B cell (primary cell): ENCODE measurements at regions not wholly inside any gene's neighbourhood (a gene's known extent, or its start where the extent isn't known, plus 50 kb on each side); places are given as distances from the start of the nearest gene placed in this dataset.
"Not testable (repeated sequence)": the region's sequence is repeated elsewhere in the genome, so short reads cannot be mapped to it uniquely, and the experiment has no call there.

Source experiments
- ATAC-seq: fragments of 200-7000 bp; cut with Tn5 transposase; one replicate; pipeline ENCODE4 v1.10.0; 2021; ENCODE audit warnings: low read depth, mild to moderate bottlenecking, moderate number of reproducible peaks, moderate library complexity
- CTCF ChIA-PET: fragments of 350-600 bp; sonication (Branson Sonifier 250); formaldehyde crosslinking; loops from one replicate; lab custom pipeline; 2021; ENCODE audit warnings: antibody characterized with exemption, inconsistent platforms; lab: Charles Lee
- POLR2A ChIA-PET: fragments of 350-600 bp; sonication (Branson Sonifier 250); formaldehyde crosslinking; loops from one replicate; lab custom pipeline; 2021; ENCODE audit warnings: antibody characterized with exemption; lab: Charles Lee
- DNase-seq: peaks from one replicate; pipeline ENCODE4 v3.0.0; 2013
- H2AFZ ChIP-seq: 2 replicates; pipeline ENCODE4 v1.6.1; 2012; ENCODE audit warnings: mild to moderate bottlenecking, low read depth, low read length; ENCODE audit not compliant: insufficient read depth, poor library complexity, severe bottlenecking
- H3K27ac ChIP-seq, 2 donors: 1 replicate in 1 of 2; 2 replicates in 1 of 2; pipeline ENCODE4 v1.5.1; 2012 to 2013; ENCODE audit warnings: low read length in 2 of 2, mild to moderate bottlenecking in 2 of 2, moderate library complexity in 1 of 2
- H3K27me3 ChIP-seq, 4 experiments: fragments of 200-600 bp in 1 of 4; sonication (generic) in 1 of 4; replicated peaks in 1 of 4; 1 replicate in 2 of 4; 2 replicates in 2 of 4; pipeline versions ENCODE4 v1.6.1 to v1.7.0; 2013 to 2016; ENCODE audit warnings: low read length in 3 of 4, mild to moderate bottlenecking in 2 of 4, mixed read lengths in 1 of 4, moderate library complexity in 1 of 4; ENCODE audit not compliant: insufficient read depth in 4 of 4, control insufficient read depth in 3 of 4; ENCODE audit errors: control extremely low read depth in 1 of 4
- H3K36me3 ChIP-seq, 2 experiments: replicated peaks in 1 of 2; 1 replicate in 1 of 2; 2 replicates in 1 of 2; pipeline versions ENCODE4 v1.6.1 to v1.7.1; 2013; ENCODE audit warnings: low read length in 1 of 2; ENCODE audit not compliant: insufficient read depth in 2 of 2, control insufficient read depth in 1 of 2; ENCODE audit errors: control extremely low read depth in 1 of 2, extremely low read depth in 1 of 2
- H3K4me1 ChIP-seq, 2 donors: fragments of 200-600 bp in 1 of 2; sonication (generic) in 1 of 2; 1 replicate in 1 of 2; 2 replicates in 1 of 2; pipeline versions ENCODE4 v1.5.1 to v1.6.1; 2013 to 2017; ENCODE audit warnings: low read length in 2 of 2; ENCODE audit not compliant: control insufficient read depth in 2 of 2, insufficient read depth in 2 of 2
- H3K4me2 ChIP-seq: replicated peaks from 2 replicates; pipeline ENCODE3; 2012; ENCODE audit warnings: mild to moderate bottlenecking, low read depth, low read length; ENCODE audit not compliant: poor library complexity, severe bottlenecking
- H3K4me3 ChIP-seq, 5 experiments: fragments of 200-600 bp in 1 of 5; sonication (generic) in 1 of 5; 1 replicate in 3 of 5; 2 replicates in 2 of 5; pipeline versions ENCODE4 v1.5.1 to v1.7.0; 2011 to 2016; ENCODE audit warnings: low read length in 4 of 5, mild to moderate bottlenecking in 4 of 5, low read depth in 2 of 5, control low read depth in 1 of 5, moderate library complexity in 1 of 5; ENCODE audit not compliant: insufficient read depth in 1 of 5; ENCODE audit errors: control extremely low read depth in 1 of 5, extremely low read depth in 1 of 5
- H3K79me2 ChIP-seq: fragments of 200-600 bp; sonication (generic); one replicate; pipeline ENCODE4 v1.6.0; 2016; ENCODE audit warnings: low read length; ENCODE audit not compliant: control insufficient read depth, insufficient read depth
- H3K9ac ChIP-seq: fragments of 200-600 bp; sonication (generic); 2 replicates; pipeline ENCODE4 v1.6.1; 2017; ENCODE audit warnings: mild to moderate bottlenecking, low read length, moderate library complexity
- H3K9me3 ChIP-seq, 3 donors: one replicate each; pipeline versions ENCODE4 v1.6.1 to v1.7.1; 2013; ENCODE audit warnings: low read length in 2 of 3; ENCODE audit not compliant: control insufficient read depth in 2 of 3, insufficient read depth in 1 of 3; ENCODE audit errors: control extremely low read depth in 1 of 3
- H4K20me1 ChIP-seq: 2 replicates; pipeline ENCODE4 v1.6.0; 2012; ENCODE audit warnings: mild to moderate bottlenecking, low read length; ENCODE audit not compliant: insufficient read depth, control insufficient read depth, poor library complexity, severe bottlenecking
- H3K27ac Mint-ChIP-seq: one replicate; pipeline ENCODE4 v1.8.0; 2021; ENCODE audit warnings: mixed read lengths
- H3K27me3 Mint-ChIP-seq: one replicate; pipeline ENCODE4 v1.8.0; 2021; ENCODE audit warnings: mixed read lengths
- H3K4me1 Mint-ChIP-seq: one replicate; pipeline ENCODE4 v1.8.0; 2021; ENCODE audit warnings: mixed read lengths
- H3K4me3 Mint-ChIP-seq: one replicate; pipeline ENCODE4 v1.8.0; 2021; ENCODE audit warnings: mixed read lengths
- H3K9me3 Mint-ChIP-seq: one replicate; pipeline ENCODE4 v1.8.0; 2022; ENCODE audit warnings: mixed read lengths; ENCODE audit not compliant: insufficient read depth
- WGBS: methylation state at CpG from one replicate; pipeline ENCODE4 v1.1.5; 2013; ENCODE audit warnings: missing lambda C conversion rate; ENCODE audit not compliant: insufficient coverage; 5-methylcytosine and 5-hydroxymethylcytosine counted together
- intact Hi-C: fragments of 100-400 bp; cut with micrococcal nuclease; formaldehyde crosslinking; loops from one replicate; pipeline ENCODE4 v1.10.0; 2022

- H3K79me2 ChIP-seq, H3K4me1 Mint-ChIP-seq, intact Hi-C loops, H3K27ac Mint-ChIP-seq, H2AFZ ChIP-seq, H3K27ac ChIP-seq, H3K4me3 Mint-ChIP-seq, H3K9me3 ChIP-seq, H3K36me3 ChIP-seq, H3K4me2 ChIP-seq, H3K4me1 ChIP-seq, H3K9me3 Mint-ChIP-seq, H3K27me3 ChIP-seq, CTCF ChIA-PET, H3K4me3 ChIP-seq, DNase-seq, POLR2A ChIA-PET, H3K9ac ChIP-seq, H4K20me1 ChIP-seq, ATAC-seq: not testable (repeated sequence)
- no CpG with 5 or more reads among the region's 4 CpGs for WGBS
- H3K27me3 Mint-ChIP-seq: peaks cover 12% of the 10 kb centered on the region
These were observed 100.7 kb downstream of the SPDYE17 start for GRCh38 chr7:76931441-76931840.

GRCh38 chr7:76930416-76930815, 101.7 kb downstream of the SPDYE17 start:
- POLR2A ChIA-PET, H2AFZ ChIP-seq, H3K4me1 ChIP-seq, H3K4me1 Mint-ChIP-seq, H3K27ac ChIP-seq, CTCF ChIA-PET, H3K36me3 ChIP-seq, DNase-seq, H4K20me1 ChIP-seq, intact Hi-C loops, H3K27me3 ChIP-seq, H3K27ac Mint-ChIP-seq, H3K9me3 ChIP-seq, H3K4me3 ChIP-seq, H3K9ac ChIP-seq, H3K79me2 ChIP-seq, ATAC-seq, H3K9me3 Mint-ChIP-seq, H3K4me3 Mint-ChIP-seq, H3K4me2 ChIP-seq: not testable (repeated sequence)
- WGBS: 100% methylated on average over 1 of the region's 5 CpGs
- peaks cover 12% of the 10 kb centered on the region for H3K27me3 Mint-ChIP-seq

GRCh38 chr7:76928751-76929150, 103.4 kb downstream of the SPDYE17 start:
- intact Hi-C loops, H3K9me3 ChIP-seq, H3K9ac ChIP-seq, H2AFZ ChIP-seq, H3K27ac ChIP-seq, H3K4me1 ChIP-seq, DNase-seq, H3K79me2 ChIP-seq, H3K4me2 ChIP-seq, H4K20me1 ChIP-seq, H3K4me1 Mint-ChIP-seq, H3K4me3 ChIP-seq, POLR2A ChIA-PET, ATAC-seq, H3K27ac Mint-ChIP-seq, H3K27me3 ChIP-seq, H3K9me3 Mint-ChIP-seq, CTCF ChIA-PET, H3K4me3 Mint-ChIP-seq, H3K36me3 ChIP-seq: not testable (repeated sequence)
- H3K27me3 Mint-ChIP-seq: peaks cover 11% of the 10 kb centered on the region
- WGBS: no CpG with 5 or more reads among the region's 4 CpGs

GRCh38 chr7:76927741-76928393, 104.3 kb downstream of the SPDYE17 start:
- H3K4me2 ChIP-seq, H3K9ac ChIP-seq, H3K27ac Mint-ChIP-seq, H3K9me3 Mint-ChIP-seq, H3K4me1 Mint-ChIP-seq, H3K27me3 Mint-ChIP-seq, H3K4me3 Mint-ChIP-seq, H3K79me2 ChIP-seq, ATAC-seq, DNase-seq, H3K27me3 ChIP-seq, intact Hi-C loops, H3K4me1 ChIP-seq, H3K27ac ChIP-seq, H3K9me3 ChIP-seq, H2AFZ ChIP-seq, POLR2A ChIA-PET, H3K36me3 ChIP-seq, H4K20me1 ChIP-seq, CTCF ChIA-PET, H3K4me3 ChIP-seq: not testable (repeated sequence)
- WGBS: no CpG with 5 or more reads among the region's 3 CpGs
